Thyroid gland (tissue), 4 donors: ENCODE measurements at regions not wholly inside any gene's neighbourhood (a gene's known extent, or its start where the extent isn't known, plus 50 kb on each side); places are given as distances from the start of the nearest gene placed in this dataset.

ENCODE experiments used
- DNase-seq, 2 donors: peaks; one replicate each; pipeline ENCODE4 v3.0.0-alpha.2; 2019
- H3K27ac ChIP-seq, 3 donors: fragments of 200-600 bp; sonication (generic); 1 replicate in 2 of 3; 2 replicates in 1 of 3; pipeline ENCODE4 v1.5.1; 2016 to 2019; ENCODE audit warnings: mild to moderate bottlenecking in 1 of 3, moderate library complexity in 1 of 3
- H3K27me3 ChIP-seq: fragments of 200-600 bp; sonication (generic); one replicate; pipeline ENCODE4 v1.5.1; 2019
- H3K36me3 ChIP-seq, 2 donors: fragments of 200-600 bp; sonication (generic); one replicate each; pipeline ENCODE4 v1.5.1; 2016 to 2019
- H3K4me1 ChIP-seq, 2 donors: fragments of 200-600 bp; sonication (generic); one replicate each; pipeline ENCODE4 v1.5.1; 2017 to 2019
- H3K4me3 ChIP-seq, 3 donors: fragments of 200-600 bp; sonication (generic); replicated peaks in 1 of 3; 1 replicate in 2 of 3; 2 replicates in 1 of 3; pipeline ENCODE4 v1.5.1; 2016; ENCODE audit warnings: mild to moderate bottlenecking in 1 of 3
- H3K9me3 ChIP-seq: fragments of 200-600 bp; sonication (generic); one replicate; pipeline ENCODE4 v1.5.1; 2017
- CTCF ChIP-seq, 6 experiments: fragments of 200-600 bp in 3 of 6; fragments of 450-650 bp in 3 of 6; sonication (generic) in 3 of 6; IDR thresholded peaks; one replicate each; pipeline ENCODE4 v1.5.1; 2016 to 2019; ENCODE audit warnings: antibody characterized with exemption in 6 of 6, mild to moderate bottlenecking in 2 of 6, inconsistent platforms in 1 of 6, moderate library complexity in 1 of 6
- POLR2A ChIP-seq, 2 donors: fragments of 450-650 bp; IDR thresholded peaks; one replicate each; pipeline ENCODE4 v1.6.1; 2017; ENCODE audit warnings: antibody characterized with exemption in 2 of 2, mild to moderate bottlenecking in 2 of 2, moderate library complexity in 1 of 2
- WGBS, 2 donors: methylation state at CpG; one replicate each; pipeline ENCODE4 v1.1.5; 2017; 5-methylcytosine and 5-hydroxymethylcytosine counted together
- intact Hi-C: fragments of 100-400 bp; cut with DNase I; formaldehyde crosslinking; loops from one replicate; pipeline ENCODE4 v1.15.1; 2023

- Histone ChIP-seq H3K9me3 (no peaks in the 10 kb centered on the region), H3K4me1 (peaks cover 16 to 23% of the 10 kb centered on the region in 2 donors), H3K36me3 (no peaks in the 10 kb centered on the region), H3K4me3 (no peak overlapping the region), H3K27me3 (no peaks in the 10 kb centered on the region), H3K27ac (peak overlapping the region; percentile 25 to 57 (median 57))
- 5 to 19% methylated on average over 6 to 7 of the region's 7 CpGs for WGBS, 2 donors
- intact Hi-C loops: loop anchor here (5.0 kb wide), 1 partner anchor 59 kb away; no protein-coding TSS in a partner anchor
- peak; percentile 89 to 90 for DNase-seq
- peak in 4 of 6 experiments; percentile 10 to 44 (median 26) for TF ChIP-seq CTCF (IDR thresholded peaks at IDR 0.05)
- TF ChIP-seq POLR2A (IDR thresholded peaks at IDR 0.05): peak in 1 of 2 donors; percentile 34
Observed at GRCh38 chr2:217652761-217653639, 349.8 kb downstream of the TNS1 start.

- intact Hi-C loops: loop anchor here (5.0 kb wide), 1 partner anchor 61 kb away; no protein-coding TSS in a partner anchor
- no peak overlapping the region for H3K27ac ChIP-seq
- peaks cover 30 to 31% of the 10 kb centered on the region in 2 donors for H3K4me1 ChIP-seq
- no peaks in the 10 kb centered on the region for H3K27me3 ChIP-seq
- H3K9me3 ChIP-seq: no peaks in the 10 kb centered on the region
- 59% methylated on average over 9 of the region's 9 CpGs for WGBS, 2 donors
- TF ChIP-seq POLR2A (IDR thresholded peaks at IDR 0.05): no peak
- peak; percentile 64 to 83 (median 76) for TF ChIP-seq CTCF (IDR thresholded peaks at IDR 0.05)
- no peak overlapping the region for H3K4me3 ChIP-seq
- DNase-seq: peak; percentile 67 to 68
- no peaks in the 10 kb centered on the region for H3K36me3 ChIP-seq
Observed at GRCh38 chr2:217650716-217651360, 352.0 kb downstream of the TNS1 start.

DNA sequence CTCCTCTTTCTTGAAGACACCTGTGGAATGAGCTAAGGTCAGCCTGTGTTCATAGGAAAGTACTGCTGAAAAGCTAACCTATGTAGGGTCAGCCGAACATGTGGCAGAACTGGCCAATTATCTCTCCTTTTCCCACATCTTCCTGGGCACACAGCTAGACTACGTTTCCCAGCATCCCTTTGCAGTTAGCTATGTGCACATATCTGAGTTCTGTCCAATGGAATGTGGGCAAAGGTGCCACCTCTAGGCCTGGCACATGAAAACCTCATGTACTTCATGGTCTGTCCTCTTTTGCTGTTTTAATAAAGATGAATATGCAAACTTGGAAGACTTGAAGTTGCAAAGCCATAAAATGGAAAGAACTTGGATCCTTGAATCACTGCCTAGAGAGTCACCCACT, 352.6 kb downstream of the TNS1 start:
- H3K9me3 ChIP-seq: no peaks in the 10 kb centered on the region
- WGBS, 2 donors: 96 to 98% methylated on average over 2 of the region's 2 CpGs
- no peaks in the 10 kb centered on the region for H3K36me3 ChIP-seq
- H3K27ac ChIP-seq: no peak overlapping the region
- H3K4me3 ChIP-seq: no peak overlapping the region
- H3K4me1 ChIP-seq: peaks cover 30 to 31% of the 10 kb centered on the region in 2 donors
- no peaks in the 10 kb centered on the region for H3K27me3 ChIP-seq
- intact Hi-C loops: loop anchor here (5.0 kb wide), 1 partner anchor 62 kb away; no protein-coding TSS in a partner anchor
- TF ChIP-seq CTCF (IDR thresholded peaks at IDR 0.05): no peak
- no peak for TF ChIP-seq POLR2A (IDR thresholded peaks at IDR 0.05)
- DNase-seq: no peak

GRCh38 chr2:217647925-217648324, 354.9 kb downstream of the TNS1 start:
- DNase-seq: no peak
- WGBS, 2 donors: 98% methylated on average over 2 of the region's 2 CpGs
- H3K36me3 ChIP-seq: no peaks in the 10 kb centered on the region
- H3K9me3 ChIP-seq: no peaks in the 10 kb centered on the region
- intact Hi-C loops: no loop called here
- TF ChIP-seq POLR2A (IDR thresholded peaks at IDR 0.05) (no peak), CTCF (IDR thresholded peaks at IDR 0.05) (no peak)
- H3K4me1 ChIP-seq: peaks cover 22 to 25% of the 10 kb centered on the region in 2 donors
- H3K27ac ChIP-seq: peak overlapping the region; percentile 18 to 56 (median 54)
- H3K4me3 ChIP-seq: no peak overlapping the region
- no peaks in the 10 kb centered on the region for H3K27me3 ChIP-seq
